GM21390 (cell line): ENCODE measurements at regions not wholly inside any gene's neighbourhood (a gene's known extent, or its start where the extent isn't known, plus 50 kb on each side); places are given as distances from the start of the nearest gene placed in this dataset.
A peak's percentile ranks its signal among the peaks of the same experiment; 100 is the strongest.

Experiments
- ATAC-seq: cut with Tn5 transposase; IDR thresholded peaks from one replicate; pipeline ENCODE4 v1.9.1; 2021; ENCODE audit not compliant: unreplicated experiment

GRCh38 chr2:57897920-57898319 is 148.7 kb upstream of the VRK2 start:
- no peak for ATAC-seq

- no peak for ATAC-seq
Measured at GRCh38 chr2:57899898-57900297, 146.7 kb upstream of the VRK2 start.

- ATAC-seq: no peak
Measured at GRCh38 chr2:57902578-57902977, 144.0 kb upstream of the VRK2 start.

GRCh38 chr2:57906152-57906732 is 140.4 kb upstream of the VRK2 start:
- peak; percentile 62 for ATAC-seq

GRCh38 chr2:57907411-57907810 is 139.2 kb upstream of the VRK2 start:
- ATAC-seq: no peak

- peak; percentile 80 for ATAC-seq
Measured at GRCh38 chr2:57908736-57909161, 137.9 kb upstream of the VRK2 start.

- no peak for ATAC-seq
Measured at GRCh38 chr2:57918126-57918525, 128.5 kb upstream of the VRK2 start.

GRCh38 chr2:57920342-57920939 is 126.2 kb upstream of the VRK2 start:
- ATAC-seq: no peak

GRCh38 chr2:57934659-57935058 is 111.9 kb upstream of the VRK2 start:
- ATAC-seq: no peak

GRCh38 chr2:57936216-57936615 is 110.4 kb upstream of the VRK2 start:
- ATAC-seq: no peak

- ATAC-seq: no peak
Measured at GRCh38 chr2:57937456-57937855, 109.2 kb upstream of the VRK2 start.

GRCh38 chr2:57941816-57942215 is 104.8 kb upstream of the VRK2 start:
- ATAC-seq: no peak

- no peak for ATAC-seq
Measured at GRCh38 chr2:57943315-57943714, 103.3 kb upstream of the VRK2 start.

- ATAC-seq: no peak
Measured at GRCh38 chr2:57947398-57947797, 99.2 kb upstream of the VRK2 start.

- ATAC-seq: no peak
Measured at GRCh38 chr2:57954020-57954419, 92.6 kb upstream of the VRK2 start.

GRCh38 chr2:57957238-57957637 is 89.4 kb upstream of the VRK2 start:
- ATAC-seq: no peak

GRCh38 chr2:57959390-57959789 is 87.2 kb upstream of the VRK2 start:
- ATAC-seq: no peak

GRCh38 chr2:57962861-57963260 is 83.7 kb upstream of the VRK2 start:
- no peak for ATAC-seq

GRCh38 chr2:57965219-57965618 is 81.4 kb upstream of the VRK2 start:
- ATAC-seq: no peak

GRCh38 chr2:57965961-57966360 is 80.6 kb upstream of the VRK2 start:
- ATAC-seq: no peak

GRCh38 chr2:57973621-57974186 is 72.9 kb upstream of the VRK2 start:
- ATAC-seq: no peak

GRCh38 chr2:57979158-57979557 is 67.4 kb upstream of the VRK2 start:
- ATAC-seq: no peak
